Psoas muscle (tissue), 7 donors: ENCODE measurements at regions not wholly inside any gene's neighbourhood (a gene's known extent, or its start where the extent isn't known, plus 50 kb on each side); places are given as distances from the start of the nearest gene placed in this dataset.
"Not testable (repeated sequence)": the region's sequence is repeated elsewhere in the genome, so short reads cannot be mapped to it uniquely, and the experiment has no call there.

Source experiments
- ATAC-seq, 4 donors: fragments of 200-7000 bp; cut with Tn5 transposase; one replicate each; pipeline ENCODE4 v1.9.1; 2020; ENCODE audit warnings: moderate library complexity in 3 of 4, mild to moderate bottlenecking in 2 of 4
- DNase-seq, 2 donors: peaks; one replicate each; pipeline ENCODE4 v3.0.0-alpha.2; 2020
- H3K27ac ChIP-seq: fragments of 200-600 bp; one replicate; pipeline ENCODE4 v1.8.0; 2022
- H3K27me3 ChIP-seq, 3 donors: fragments of 200-600 bp in 1 of 3; one replicate each; pipeline versions ENCODE4 v1.6.1 to v1.8.0; 2013 to 2022; ENCODE audit warnings: low read length in 2 of 3, mild to moderate bottlenecking in 2 of 3, moderate library complexity in 1 of 3; ENCODE audit not compliant: insufficient read depth in 3 of 3
- H3K36me3 ChIP-seq, 2 donors: fragments of 200-600 bp in 1 of 2; one replicate each; pipeline versions ENCODE4 v1.6.1 to v1.8.0; 2013 to 2022; ENCODE audit warnings: low read depth in 1 of 2, mild to moderate bottlenecking in 1 of 2, moderate library complexity in 1 of 2; ENCODE audit not compliant: insufficient read depth in 1 of 2
- H3K4me1 ChIP-seq: fragments of 200-600 bp; one replicate; pipeline ENCODE4 v1.8.0; 2022
- H3K4me3 ChIP-seq: fragments of 200-600 bp; one replicate; pipeline ENCODE4 v1.8.0; 2022; ENCODE audit warnings: mild to moderate bottlenecking
- H3K9me3 ChIP-seq: fragments of 200-600 bp; one replicate; pipeline ENCODE4 v1.8.0; 2022
- WGBS, 3 donors: extraction: QIAGEN DNeasy Blood & Tissue Kit; methylation state at CpG; one replicate each; pipeline versions ENCODE4 v1.1.6 to v1.1.7; 2013; 5-methylcytosine and 5-hydroxymethylcytosine counted together
- intact Hi-C, 2 donors: fragments of 100-400 bp; cut with DNase I; formaldehyde crosslinking; loops; one replicate each; pipeline versions ENCODE4 v1.11.0 to v1.14.2; 2022
- TF ChIP-seq, protein P1 (sequence below): fragments of 200-600 bp; IDR thresholded peaks from one replicate; pipeline ENCODE4 v1.8.0; 2022; ENCODE audit warnings: antibody characterized with exemption
- donor health status: healthy with polysubstance abuse.
- donor health status: DM: no; HTN: no; CAD: no; lungs with moderate emphysema.
- donor health status: Bipolar disorder and iron deficiency.
- donor health status: healthy.
- donor health status: DM: yes; HTN: yes; CAD: no.
- donor health status: DM: no; HTN: no; CAD: no.
- donor health status: DM: yes; HTN: yes; CAD: no.

DNA sequence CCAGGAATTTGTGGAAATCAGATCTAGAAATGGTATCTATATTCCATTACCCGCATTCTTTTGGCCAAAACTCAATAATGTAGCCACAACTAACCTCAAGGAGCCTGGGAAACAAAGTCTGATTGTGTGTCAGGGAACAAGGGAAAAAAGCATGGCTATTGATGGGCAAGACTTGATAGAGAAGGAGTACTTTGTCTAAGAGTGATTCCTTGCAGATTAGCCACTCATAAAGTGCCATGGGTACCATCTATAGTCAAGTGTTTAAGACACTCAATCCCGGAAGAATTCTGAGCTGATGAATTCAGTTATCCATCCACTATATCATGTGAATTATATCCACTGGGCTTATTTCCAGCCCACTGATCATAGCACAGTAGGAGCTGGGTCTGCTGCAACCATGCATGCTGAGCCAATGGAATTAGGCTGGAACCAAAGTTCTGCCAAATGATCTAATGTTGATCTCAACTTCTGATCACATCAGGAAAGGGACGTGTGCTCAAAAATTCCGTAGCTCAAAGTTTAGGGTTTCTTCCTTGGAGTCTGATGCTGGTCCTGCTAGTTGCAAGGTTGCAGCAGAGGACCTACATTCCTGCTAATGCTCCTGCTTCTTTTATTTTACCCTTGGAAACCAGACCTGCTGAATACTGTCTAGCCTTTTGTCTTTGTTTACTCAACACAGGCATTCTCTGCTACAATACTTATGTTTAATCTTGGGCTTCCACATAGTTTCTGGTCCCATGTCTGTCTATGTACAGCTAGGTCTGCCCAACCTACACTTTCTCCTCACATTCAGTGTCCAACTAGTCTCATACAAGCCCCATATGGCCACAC lies 629.7 kb downstream of the IRS1 start:
- no peak for DNase-seq
- H3K36me3 ChIP-seq: no peaks in the 10 kb centered on the region
- ATAC-seq: no peak
- WGBS, 3 donors: 50 to 74% (median 53%) methylated on average over 4 of the region's 4 CpGs
- intact Hi-C loops: no loop called here
- H3K4me1 ChIP-seq: no peaks in the 10 kb centered on the region
- H3K4me3 ChIP-seq: no peak overlapping the region
- no peak overlapping the region for H3K27ac ChIP-seq
- no peaks in the 10 kb centered on the region for H3K27me3 ChIP-seq
- TF ChIP-seq, protein P1, sequence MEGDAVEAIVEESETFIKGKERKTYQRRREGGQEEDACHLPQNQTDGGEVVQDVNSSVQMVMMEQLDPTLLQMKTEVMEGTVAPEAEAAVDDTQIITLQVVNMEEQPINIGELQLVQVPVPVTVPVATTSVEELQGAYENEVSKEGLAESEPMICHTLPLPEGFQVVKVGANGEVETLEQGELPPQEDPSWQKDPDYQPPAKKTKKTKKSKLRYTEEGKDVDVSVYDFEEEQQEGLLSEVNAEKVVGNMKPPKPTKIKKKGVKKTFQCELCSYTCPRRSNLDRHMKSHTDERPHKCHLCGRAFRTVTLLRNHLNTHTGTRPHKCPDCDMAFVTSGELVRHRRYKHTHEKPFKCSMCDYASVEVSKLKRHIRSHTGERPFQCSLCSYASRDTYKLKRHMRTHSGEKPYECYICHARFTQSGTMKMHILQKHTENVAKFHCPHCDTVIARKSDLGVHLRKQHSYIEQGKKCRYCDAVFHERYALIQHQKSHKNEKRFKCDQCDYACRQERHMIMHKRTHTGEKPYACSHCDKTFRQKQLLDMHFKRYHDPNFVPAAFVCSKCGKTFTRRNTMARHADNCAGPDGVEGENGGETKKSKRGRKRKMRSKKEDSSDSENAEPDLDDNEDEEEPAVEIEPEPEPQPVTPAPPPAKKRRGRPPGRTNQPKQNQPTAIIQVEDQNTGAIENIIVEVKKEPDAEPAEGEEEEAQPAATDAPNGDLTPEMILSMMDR: no peak
- no peaks in the 10 kb centered on the region for H3K9me3 ChIP-seq

DNA sequence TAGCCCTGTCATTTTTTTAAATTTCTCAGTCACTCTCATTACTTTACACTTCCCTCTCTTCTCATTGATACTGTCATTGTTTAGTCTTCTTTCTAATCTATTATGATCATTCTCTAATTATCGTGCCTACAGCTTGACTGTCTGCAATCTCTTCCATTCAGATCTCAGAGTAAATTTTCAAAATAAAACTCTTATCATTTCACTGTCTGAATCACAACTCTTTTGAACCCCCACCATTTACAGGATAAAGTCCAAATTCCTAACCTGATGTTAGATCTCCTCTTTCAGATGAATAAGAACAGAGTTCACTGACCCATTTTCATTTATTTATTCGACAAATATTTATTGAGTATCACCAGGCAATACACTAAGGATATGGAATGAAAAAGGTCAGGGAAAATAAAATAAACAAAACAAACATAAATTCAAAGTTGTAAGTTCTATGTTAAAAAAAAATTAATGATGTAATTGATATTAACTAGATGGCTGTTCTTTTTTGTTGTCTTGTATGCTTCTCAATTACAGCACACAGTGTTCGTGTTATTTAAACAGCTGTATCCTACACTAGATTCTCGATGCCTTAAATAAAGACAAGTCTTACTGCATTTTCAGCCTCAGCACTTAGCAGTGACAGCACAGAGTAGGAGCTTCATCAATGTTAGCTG lies 631.0 kb downstream of the IRS1 start:
- intact Hi-C loops: no loop called here
- H3K4me1 ChIP-seq: no peaks in the 10 kb centered on the region
- H3K36me3 ChIP-seq: no peaks in the 10 kb centered on the region
- TF ChIP-seq, protein P1: no peak
- no peak for DNase-seq
- H3K27me3 ChIP-seq: no peaks in the 10 kb centered on the region
- 61 to 90% (median 65%) methylated on average over 4 of the region's 4 CpGs for WGBS, 3 donors
- H3K9me3 ChIP-seq: no peaks in the 10 kb centered on the region
- ATAC-seq: no peak
- no peak overlapping the region for H3K27ac ChIP-seq
- no peak overlapping the region for H3K4me3 ChIP-seq

DNA sequence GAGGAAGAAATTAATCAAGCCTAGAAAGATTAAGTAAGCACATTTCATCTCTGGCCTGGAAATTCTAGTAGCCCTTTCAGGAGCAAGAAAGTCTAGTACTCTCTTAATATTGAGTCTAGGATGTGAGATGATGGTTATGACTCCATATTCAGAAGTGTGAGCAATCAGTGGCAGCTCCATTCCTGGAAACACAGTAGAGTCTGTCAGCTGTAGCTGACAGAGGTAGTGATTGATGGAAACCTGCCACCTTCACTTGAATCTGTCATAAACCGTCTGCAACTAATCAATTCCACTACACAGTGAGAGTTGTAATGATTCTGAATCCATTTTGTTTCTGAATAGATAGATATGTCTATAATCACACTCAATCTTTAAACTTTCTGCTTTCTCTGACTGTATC lies 635.1 kb downstream of the IRS1 start:
- Histone ChIP-seq H3K4me1 (no peaks in the 10 kb centered on the region), H3K4me3 (no peak overlapping the region), H3K9me3 (no peaks in the 10 kb centered on the region), H3K27ac (peak overlapping the region; percentile 38), H3K36me3 (no peaks in the 10 kb centered on the region), H3K27me3 (no peaks in the 10 kb centered on the region)
- DNase-seq (no peak), ATAC-seq (peak in 2 of 4 donors; percentile 51 to 53)
- WGBS, 3 donors: 70 to 93% (median 73%) methylated on average over 1 of the region's 1 CpG
- TF ChIP-seq, protein P1: no peak
- intact Hi-C loops: no loop called here

DNA sequence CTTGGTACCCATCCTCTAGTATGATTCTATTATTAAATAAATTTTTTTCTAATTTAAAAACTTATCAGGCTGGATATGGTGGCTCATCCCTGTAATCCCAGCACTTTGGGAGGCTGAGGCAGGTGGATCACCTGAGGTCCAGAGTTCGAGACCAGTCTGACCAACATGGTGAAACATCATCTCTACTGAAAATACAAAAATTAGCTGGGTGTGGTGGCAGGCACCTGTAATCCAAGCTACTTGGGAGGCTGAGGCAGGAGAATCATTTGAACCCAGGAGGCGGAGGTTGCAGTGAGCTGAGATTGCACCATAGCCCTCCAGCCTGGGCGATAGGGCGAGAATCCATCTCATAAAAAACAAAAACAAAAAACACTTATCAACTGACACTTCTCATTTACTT lies 639.0 kb downstream of the IRS1 start:
- H3K27me3 ChIP-seq, ATAC-seq, H3K4me3 ChIP-seq, DNase-seq, H3K36me3 ChIP-seq, H3K9me3 ChIP-seq, H3K4me1 ChIP-seq, intact Hi-C loops: not testable (repeated sequence)
- H3K27ac ChIP-seq: peak overlapping the region; percentile 13
- WGBS, 3 donors: 94 to 97% (median 96%) methylated on average over 4 of the region's 4 CpGs

DNA sequence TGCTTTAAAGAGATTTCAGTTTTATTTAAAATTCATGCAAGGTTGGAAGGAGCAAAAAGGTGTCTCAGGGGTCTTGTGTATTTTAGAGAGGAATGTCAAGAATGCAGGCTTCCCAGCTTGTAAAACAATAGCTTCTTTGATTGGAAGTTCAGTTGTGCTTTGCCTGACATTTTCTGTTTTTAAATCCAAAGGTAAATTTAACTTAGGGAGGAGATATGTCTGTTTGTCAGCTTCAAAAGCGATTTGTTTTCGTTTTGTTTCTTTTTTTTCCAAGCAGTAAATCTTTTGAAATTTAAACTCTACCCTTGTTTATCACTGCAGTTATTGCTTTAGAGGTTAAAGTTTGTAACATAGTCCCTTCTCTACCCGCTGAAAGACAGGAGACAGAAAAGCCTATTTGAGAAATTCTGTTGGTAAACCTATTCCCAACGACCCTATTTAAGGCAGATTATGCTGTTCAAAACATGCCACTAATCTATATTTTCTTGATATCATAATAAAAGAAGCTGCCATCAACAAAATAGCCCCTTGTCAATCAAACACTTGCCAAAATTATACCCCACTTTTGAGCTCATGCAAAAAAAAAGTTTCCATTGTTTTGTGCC lies 639.6 kb downstream of the IRS1 start:
- intact Hi-C loops: loop anchor here in 1 of 2 donors (10.0 kb wide), 1 partner anchor 635 kb away; the partner anchor contains the start of gene IRS1
- WGBS, 3 donors: 21 to 28% (median 22%) methylated on average over 4 of the region's 4 CpGs
- TF ChIP-seq, protein P1: no peak

More for the DNA sequence above, 639.6 kb downstream of the IRS1 start:
- Histone ChIP-seq H3K4me1 (no peaks in the 10 kb centered on the region), H3K27me3 (no peaks in the 10 kb centered on the region), H3K36me3 (no peaks in the 10 kb centered on the region), H3K9me3 (no peaks in the 10 kb centered on the region), H3K4me3 (peak overlapping the region; percentile 31), H3K27ac (peak overlapping the region; percentile 39)
- no peak for ATAC-seq
- DNase-seq: no peak
